ENCODE measurements at regions not wholly inside any gene's neighbourhood (a gene's known extent, or its start where the extent isn't known, plus 50 kb on each side); places are given as distances from the start of the nearest gene placed in this dataset.
"Not testable (repeated sequence)": the region's sequence is repeated elsewhere in the genome, so short reads cannot be mapped to it uniquely, and the experiment has no call there.

DNA sequence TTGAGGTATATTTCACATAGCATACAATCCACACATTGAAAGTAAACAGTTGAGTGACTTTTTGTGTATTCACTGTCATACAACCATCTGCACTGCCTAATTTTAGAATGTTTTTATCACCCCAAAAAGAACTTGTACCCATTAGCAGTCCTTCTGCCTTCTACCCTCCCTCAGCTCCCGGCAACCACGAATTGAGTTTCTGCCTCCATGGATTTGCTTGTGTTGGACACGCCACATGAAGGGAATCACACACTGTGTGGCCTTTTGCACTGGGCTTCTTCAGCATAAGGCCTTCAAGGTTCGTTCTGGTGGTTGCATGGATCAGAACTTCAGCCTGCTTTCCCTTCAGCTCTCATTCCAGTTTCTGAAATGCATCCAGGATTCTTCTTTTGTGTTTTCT is 82.5 kb downstream of the CRYBB2 start:
- H2BK12ac ChIP-seq (ENCODE audit: low read length); DNase-seq; H3K4ac ChIP-seq (ENCODE audit: low read depth, low read length); H2BK120ac ChIP-seq (ENCODE audit: insufficient read depth, low read length, poor library complexity); H2AFZ ChIP-seq (ENCODE audit: insufficient read depth, low read length, poor library complexity); H3K36me3 ChIP-seq (ENCODE audit: control insufficient read depth in 1 of 2, insufficient read depth in 2 of 2, low read length in 2 of 2); H3K4me1 ChIP-seq (ENCODE audit: control insufficient read depth in 1 of 2, insufficient read depth in 2 of 2, low read length in 2 of 2); H3K27ac ChIP-seq (ENCODE audit: low read depth, low read length); H3K27me3 ChIP-seq (ENCODE audit: insufficient read depth, low read length); H3K4me2 ChIP-seq (ENCODE audit: low read length); H3K18ac ChIP-seq (ENCODE audit: low read length); H3K79me1 ChIP-seq (ENCODE audit: low read length); H4K12ac ChIP-seq (ENCODE audit: low read depth, low read length); H2AK5ac ChIP-seq (ENCODE audit: low read length); H3K79me2 ChIP-seq (ENCODE audit: control insufficient read depth, insufficient read depth, low read length, poor library complexity); H3K9me3 ChIP-seq (ENCODE audit: insufficient read depth, low read depth, low read length); H2BK5ac ChIP-seq (ENCODE audit: low read depth, low read length, poor library complexity); H3K9ac ChIP-seq (ENCODE audit: low read length); H3K23ac ChIP-seq (ENCODE audit: low read length); H3K14ac ChIP-seq (ENCODE audit: low read length); H4K8ac ChIP-seq (ENCODE audit: low read depth, low read length); H3K4me3 ChIP-seq (ENCODE audit: low read depth, low read length); H4K91ac ChIP-seq (ENCODE audit: low read depth, low read length): not testable (repeated sequence)
- no CpG with 5 or more reads among the region's 4 CpGs for WGBS (ENCODE audit: extremely low coverage, insufficient coverage, insufficient read length)

DNA sequence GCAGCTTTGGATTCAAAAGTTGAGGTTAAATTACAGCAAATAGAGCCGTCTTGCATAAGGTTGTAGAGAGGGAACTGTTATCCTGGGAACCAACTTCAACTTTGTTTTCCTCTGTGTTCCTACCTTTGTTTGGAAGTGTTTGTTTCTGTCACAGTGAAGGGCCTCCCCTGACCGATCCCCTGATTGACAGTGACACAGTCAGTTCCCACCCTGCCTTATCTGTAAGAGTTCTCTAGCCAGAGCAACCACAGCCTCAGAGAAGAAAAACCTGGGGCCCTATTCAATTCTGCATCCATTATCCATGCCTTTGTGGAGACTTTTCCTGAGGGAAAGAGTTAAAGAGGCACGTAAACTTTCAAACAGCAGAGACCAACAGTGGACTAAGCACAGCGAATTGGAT is 90.1 kb downstream of the CRYBB2 start:
- H3K4me1 ChIP-seq (ENCODE audit: control insufficient read depth in 1 of 2, insufficient read depth in 2 of 2, low read length in 2 of 2); H3K36me3 ChIP-seq (ENCODE audit: control insufficient read depth in 1 of 2, insufficient read depth in 2 of 2, low read length in 2 of 2); H2BK120ac ChIP-seq (ENCODE audit: insufficient read depth, low read length, poor library complexity); H3K79me1 ChIP-seq (ENCODE audit: low read length); H3K4me2 ChIP-seq (ENCODE audit: low read length); H3K4me3 ChIP-seq (ENCODE audit: low read depth, low read length); H2BK5ac ChIP-seq (ENCODE audit: low read depth, low read length, poor library complexity); H3K27ac ChIP-seq (ENCODE audit: low read depth, low read length); H3K23ac ChIP-seq (ENCODE audit: low read length); H3K9ac ChIP-seq (ENCODE audit: low read length); H4K8ac ChIP-seq (ENCODE audit: low read depth, low read length); H3K18ac ChIP-seq (ENCODE audit: low read length); H4K91ac ChIP-seq (ENCODE audit: low read depth, low read length); H2BK12ac ChIP-seq (ENCODE audit: low read length); H2AK5ac ChIP-seq (ENCODE audit: low read length); DNase-seq; H3K14ac ChIP-seq (ENCODE audit: low read length); H2AFZ ChIP-seq (ENCODE audit: insufficient read depth, low read length, poor library complexity); H3K9me3 ChIP-seq (ENCODE audit: insufficient read depth, low read depth, low read length); H3K79me2 ChIP-seq (ENCODE audit: control insufficient read depth, insufficient read depth, low read length, poor library complexity); H3K4ac ChIP-seq (ENCODE audit: low read depth, low read length); H3K27me3 ChIP-seq (ENCODE audit: insufficient read depth, low read length); H4K12ac ChIP-seq (ENCODE audit: low read depth, low read length): not testable (repeated sequence)
- no CpG with 5 or more reads among the region's 4 CpGs for WGBS (ENCODE audit: extremely low coverage, insufficient coverage, insufficient read length)

DNA sequence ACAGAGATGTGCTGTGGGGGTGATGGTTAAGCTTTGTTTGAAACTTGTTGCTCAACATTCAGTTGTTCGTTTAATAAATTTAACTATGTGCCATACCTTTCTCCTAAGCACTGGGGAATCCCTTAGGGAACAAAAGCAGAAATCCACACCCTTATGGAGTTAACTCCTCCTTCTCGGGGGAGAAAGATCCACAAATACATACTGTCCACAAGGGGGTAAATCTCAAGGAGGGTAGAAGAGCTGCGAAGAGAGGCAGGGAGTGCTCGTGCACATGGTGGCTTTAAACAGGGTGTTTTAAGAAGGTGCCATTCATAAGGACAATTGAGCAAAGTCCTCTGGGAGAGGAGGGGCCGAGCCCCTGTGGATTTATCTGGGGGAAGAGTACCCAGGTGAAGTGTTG is 92.5 kb downstream of the CRYBB2 start:
- H3K36me3 ChIP-seq (ENCODE audit: control insufficient read depth in 1 of 2, insufficient read depth in 2 of 2, low read length in 2 of 2); H2AK5ac ChIP-seq (ENCODE audit: low read length); H3K14ac ChIP-seq (ENCODE audit: low read length); H3K9me3 ChIP-seq (ENCODE audit: insufficient read depth, low read depth, low read length); H3K18ac ChIP-seq (ENCODE audit: low read length); H2BK12ac ChIP-seq (ENCODE audit: low read length); H2AFZ ChIP-seq (ENCODE audit: insufficient read depth, low read length, poor library complexity); H4K12ac ChIP-seq (ENCODE audit: low read depth, low read length); H2BK120ac ChIP-seq (ENCODE audit: insufficient read depth, low read length, poor library complexity); H3K79me2 ChIP-seq (ENCODE audit: control insufficient read depth, insufficient read depth, low read length, poor library complexity); H4K91ac ChIP-seq (ENCODE audit: low read depth, low read length); H2BK5ac ChIP-seq (ENCODE audit: low read depth, low read length, poor library complexity); H3K9ac ChIP-seq (ENCODE audit: low read length); H3K27ac ChIP-seq (ENCODE audit: low read depth, low read length); H3K79me1 ChIP-seq (ENCODE audit: low read length); DNase-seq; H3K4ac ChIP-seq (ENCODE audit: low read depth, low read length); H3K4me1 ChIP-seq (ENCODE audit: control insufficient read depth in 1 of 2, insufficient read depth in 2 of 2, low read length in 2 of 2); H3K23ac ChIP-seq (ENCODE audit: low read length); H3K27me3 ChIP-seq (ENCODE audit: insufficient read depth, low read length); H3K4me2 ChIP-seq (ENCODE audit: low read length); H4K8ac ChIP-seq (ENCODE audit: low read depth, low read length); H3K4me3 ChIP-seq (ENCODE audit: low read depth, low read length): not testable (repeated sequence)
- WGBS (ENCODE audit: extremely low coverage, insufficient coverage, insufficient read length): no CpG with 5 or more reads among the region's 5 CpGs

DNA sequence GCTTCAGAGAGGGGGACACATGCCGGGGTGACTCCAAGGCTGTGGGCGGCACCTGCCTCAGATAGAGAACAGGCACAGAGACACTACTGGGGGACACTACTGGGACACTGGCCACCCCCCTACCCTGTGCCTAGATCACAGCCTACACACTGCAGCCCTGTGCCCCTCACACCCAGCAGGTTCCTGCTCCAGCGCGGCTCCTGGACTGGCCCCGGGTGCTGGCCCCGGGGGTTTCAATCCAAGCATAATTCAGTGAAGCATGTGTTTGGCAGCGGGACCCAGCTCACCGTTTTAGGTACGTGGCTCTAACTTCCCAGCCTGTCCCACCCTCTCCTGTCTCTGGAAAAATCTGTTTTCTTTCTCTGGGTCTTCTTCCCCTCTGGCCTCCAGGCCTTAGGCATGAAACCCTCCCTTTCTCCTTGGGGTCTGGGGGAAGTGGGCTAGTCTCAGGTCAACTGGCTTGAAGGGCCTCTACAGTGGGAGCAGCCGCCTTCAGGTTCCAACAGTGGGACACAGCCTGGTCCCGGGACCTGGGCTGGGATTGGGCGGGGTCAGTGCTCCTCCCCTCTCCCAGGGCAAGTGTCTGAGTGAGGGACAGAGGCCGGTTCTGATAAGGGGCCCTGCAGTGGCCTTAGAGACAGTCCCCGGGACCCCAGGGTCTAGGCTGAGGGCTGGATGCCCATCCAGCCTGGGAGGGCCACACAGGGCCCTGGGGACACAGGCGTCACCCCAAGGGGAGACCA is 98.8 kb downstream of the CRYBB2 start:
- no peaks in the 10 kb centered on the region for H3K79me2 ChIP-seq (ENCODE audit: control insufficient read depth, insufficient read depth, low read length, poor library complexity)
- H3K36me3 ChIP-seq (ENCODE audit: control insufficient read depth in 1 of 2, insufficient read depth in 2 of 2, low read length in 2 of 2): no peaks in the 10 kb centered on the region
- no CpG with 5 or more reads among the region's 15 CpGs for WGBS (ENCODE audit: extremely low coverage, insufficient coverage, insufficient read length)
- no peaks in the 10 kb centered on the region for H3K79me1 ChIP-seq (ENCODE audit: low read length)
- no peak overlapping the region for H3K4me2 ChIP-seq (ENCODE audit: low read length)
- H3K9ac ChIP-seq (ENCODE audit: low read length): no peak overlapping the region
- H3K23ac ChIP-seq (ENCODE audit: low read length): no peak overlapping the region
- H4K12ac ChIP-seq (ENCODE audit: low read depth, low read length): no peak overlapping the region
- H3K18ac ChIP-seq (ENCODE audit: low read length): no peak overlapping the region
- no peak overlapping the region for H2BK120ac ChIP-seq (ENCODE audit: insufficient read depth, low read length, poor library complexity)
- H3K4ac ChIP-seq (ENCODE audit: low read depth, low read length): no peak overlapping the region
- no peaks in the 10 kb centered on the region for H3K4me1 ChIP-seq (ENCODE audit: control insufficient read depth in 1 of 2, insufficient read depth in 2 of 2, low read length in 2 of 2)
- no peaks in the 10 kb centered on the region for H3K27me3 ChIP-seq (ENCODE audit: insufficient read depth, low read length)
- no peak overlapping the region for H2BK12ac ChIP-seq (ENCODE audit: low read length)
- H3K9me3 ChIP-seq (ENCODE audit: insufficient read depth, low read depth, low read length): no peaks in the 10 kb centered on the region
- H2BK5ac ChIP-seq (ENCODE audit: low read depth, low read length, poor library complexity): no peak overlapping the region
- no peak overlapping the region for H3K14ac ChIP-seq (ENCODE audit: low read length)
- H2AK5ac ChIP-seq (ENCODE audit: low read length): no peak overlapping the region
- no peak overlapping the region for H4K91ac ChIP-seq (ENCODE audit: low read depth, low read length)
- no peak overlapping the region for H3K4me3 ChIP-seq (ENCODE audit: low read depth, low read length)
- H2AFZ ChIP-seq (ENCODE audit: insufficient read depth, low read length, poor library complexity): no peak overlapping the region
- no peak for DNase-seq
- no peak overlapping the region for H3K27ac ChIP-seq (ENCODE audit: low read depth, low read length)
- H4K8ac ChIP-seq (ENCODE audit: low read depth, low read length): no peak overlapping the region

Measured in trophoblast cell (in vitro differentiated cells and primary cell).